Psoas muscle (tissue), 7 donors: ENCODE measurements at regions not wholly inside any gene's neighbourhood (a gene's known extent, or its start where the extent isn't known, plus 50 kb on each side); places are given as distances from the start of the nearest gene placed in this dataset.
"Not testable (repeated sequence)": the region's sequence is repeated elsewhere in the genome, so short reads cannot be mapped to it uniquely, and the experiment has no call there.

Experiments used
- ATAC-seq, 4 donors: fragments of 200-7000 bp; cut with Tn5 transposase; one replicate each; pipeline ENCODE4 v1.9.1; 2020; ENCODE audit warnings: moderate library complexity in 3 of 4, mild to moderate bottlenecking in 2 of 4
- DNase-seq, 2 donors: peaks; one replicate each; pipeline ENCODE4 v3.0.0-alpha.2; 2020
- H3K27ac ChIP-seq: fragments of 200-600 bp; one replicate; pipeline ENCODE4 v1.8.0; 2022
- H3K27me3 ChIP-seq, 3 donors: fragments of 200-600 bp in 1 of 3; one replicate each; pipeline versions ENCODE4 v1.6.1 to v1.8.0; 2013 to 2022; ENCODE audit warnings: low read length in 2 of 3, mild to moderate bottlenecking in 2 of 3, moderate library complexity in 1 of 3; ENCODE audit not compliant: insufficient read depth in 3 of 3
- H3K36me3 ChIP-seq, 2 donors: fragments of 200-600 bp in 1 of 2; one replicate each; pipeline versions ENCODE4 v1.6.1 to v1.8.0; 2013 to 2022; ENCODE audit warnings: low read depth in 1 of 2, mild to moderate bottlenecking in 1 of 2, moderate library complexity in 1 of 2; ENCODE audit not compliant: insufficient read depth in 1 of 2
- H3K4me1 ChIP-seq: fragments of 200-600 bp; one replicate; pipeline ENCODE4 v1.8.0; 2022
- H3K4me3 ChIP-seq: fragments of 200-600 bp; one replicate; pipeline ENCODE4 v1.8.0; 2022; ENCODE audit warnings: mild to moderate bottlenecking
- H3K9me3 ChIP-seq: fragments of 200-600 bp; one replicate; pipeline ENCODE4 v1.8.0; 2022
- WGBS, 3 donors: extraction: QIAGEN DNeasy Blood & Tissue Kit; methylation state at CpG; one replicate each; pipeline versions ENCODE4 v1.1.6 to v1.1.7; 2013; 5-methylcytosine and 5-hydroxymethylcytosine counted together
- intact Hi-C, 2 donors: fragments of 100-400 bp; cut with DNase I; formaldehyde crosslinking; loops; one replicate each; pipeline versions ENCODE4 v1.11.0 to v1.14.2; 2022
- TF ChIP-seq, protein P1 (sequence below): fragments of 200-600 bp; IDR thresholded peaks from one replicate; pipeline ENCODE4 v1.8.0; 2022; ENCODE audit warnings: antibody characterized with exemption
- donor health status: healthy with polysubstance abuse.
- donor health status: DM: no; HTN: no; CAD: no; lungs with moderate emphysema.
- donor health status: Bipolar disorder and iron deficiency.
- donor health status: healthy.
- donor health status: DM: yes; HTN: yes; CAD: no.
- donor health status: DM: no; HTN: no; CAD: no.
- donor health status: DM: yes; HTN: yes; CAD: no.

DNA sequence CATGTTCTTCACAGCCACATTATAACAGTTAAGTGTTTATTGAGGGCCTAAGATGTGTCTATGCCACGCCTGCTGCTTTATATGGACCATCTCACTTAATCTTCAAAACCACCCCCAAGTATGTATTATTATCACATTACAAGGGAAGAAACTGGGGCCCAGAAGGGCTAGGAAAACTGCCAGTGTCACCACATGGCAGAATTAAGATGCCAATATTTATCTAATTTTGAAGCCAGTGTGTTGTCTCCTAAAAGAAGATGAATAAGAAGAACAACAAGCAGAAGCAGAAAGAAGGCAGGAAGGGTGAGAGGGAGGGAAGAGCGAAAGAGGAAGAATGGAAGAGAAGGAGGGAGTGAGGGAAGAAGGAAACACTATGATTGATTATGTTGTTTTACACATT is 491.3 kb upstream of the IL12A start:
- Histone ChIP-seq H3K4me1 (no peaks in the 10 kb centered on the region), H3K4me3 (no peak overlapping the region), H3K27ac (no peak overlapping the region), H3K27me3 (no peaks in the 10 kb centered on the region), H3K9me3 (no peaks in the 10 kb centered on the region), H3K36me3 (no peaks in the 10 kb centered on the region)
- 50 to 83% (median 71%) methylated on average over 1 to 2 of the region's 2 CpGs for WGBS, 3 donors
- TF ChIP-seq, protein P1, sequence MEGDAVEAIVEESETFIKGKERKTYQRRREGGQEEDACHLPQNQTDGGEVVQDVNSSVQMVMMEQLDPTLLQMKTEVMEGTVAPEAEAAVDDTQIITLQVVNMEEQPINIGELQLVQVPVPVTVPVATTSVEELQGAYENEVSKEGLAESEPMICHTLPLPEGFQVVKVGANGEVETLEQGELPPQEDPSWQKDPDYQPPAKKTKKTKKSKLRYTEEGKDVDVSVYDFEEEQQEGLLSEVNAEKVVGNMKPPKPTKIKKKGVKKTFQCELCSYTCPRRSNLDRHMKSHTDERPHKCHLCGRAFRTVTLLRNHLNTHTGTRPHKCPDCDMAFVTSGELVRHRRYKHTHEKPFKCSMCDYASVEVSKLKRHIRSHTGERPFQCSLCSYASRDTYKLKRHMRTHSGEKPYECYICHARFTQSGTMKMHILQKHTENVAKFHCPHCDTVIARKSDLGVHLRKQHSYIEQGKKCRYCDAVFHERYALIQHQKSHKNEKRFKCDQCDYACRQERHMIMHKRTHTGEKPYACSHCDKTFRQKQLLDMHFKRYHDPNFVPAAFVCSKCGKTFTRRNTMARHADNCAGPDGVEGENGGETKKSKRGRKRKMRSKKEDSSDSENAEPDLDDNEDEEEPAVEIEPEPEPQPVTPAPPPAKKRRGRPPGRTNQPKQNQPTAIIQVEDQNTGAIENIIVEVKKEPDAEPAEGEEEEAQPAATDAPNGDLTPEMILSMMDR: no peak
- DNase-seq (no peak), ATAC-seq (no peak)
- intact Hi-C loops: no loop called here

DNA sequence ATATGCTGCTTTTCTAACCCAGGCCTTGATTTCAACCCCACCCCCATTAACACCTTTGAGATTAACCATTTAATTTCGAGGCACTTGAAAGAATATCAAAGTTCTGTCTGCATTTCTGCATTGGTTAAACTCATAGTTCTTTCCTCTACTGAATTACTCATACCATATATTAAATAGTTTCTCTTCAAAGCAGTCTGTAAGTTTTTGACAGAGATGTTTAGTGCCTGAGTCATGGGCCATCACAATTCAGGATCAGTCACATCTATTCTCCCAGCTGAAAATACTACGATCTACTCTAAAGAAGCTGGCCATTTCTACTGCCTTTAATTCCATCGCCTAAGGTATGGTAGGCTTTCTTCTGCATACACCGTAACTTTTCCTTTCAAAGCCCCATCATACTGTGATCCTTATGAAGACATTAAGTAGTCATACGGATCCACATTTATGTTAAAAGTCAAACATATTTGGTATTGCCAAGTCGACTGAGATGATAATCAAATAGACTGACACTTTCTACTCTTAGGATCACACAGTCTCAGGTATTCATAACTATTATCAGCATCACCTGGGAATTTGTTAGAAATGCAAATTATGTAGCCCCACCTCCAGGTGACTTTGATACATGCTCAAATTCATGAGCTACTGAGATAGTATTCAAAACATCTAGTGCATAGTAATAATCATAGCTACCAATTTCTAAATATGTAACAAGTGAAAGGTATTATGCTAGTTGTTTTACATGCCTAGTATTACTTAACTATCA is 489.4 kb upstream of the IL12A start:
- Histone ChIP-seq H3K4me1 (no peaks in the 10 kb centered on the region), H3K4me3 (no peak overlapping the region), H3K9me3 (no peaks in the 10 kb centered on the region), H3K27me3 (no peaks in the 10 kb centered on the region), H3K27ac (no peak overlapping the region), H3K36me3 (no peaks in the 10 kb centered on the region)
- intact Hi-C loops: no loop called here
- 73 to 74% (median 73%) methylated on average over 6 of the region's 6 CpGs for WGBS, 3 donors
- DNase-seq (no peak), ATAC-seq (no peak)
- TF ChIP-seq, protein P1: no peak

DNA sequence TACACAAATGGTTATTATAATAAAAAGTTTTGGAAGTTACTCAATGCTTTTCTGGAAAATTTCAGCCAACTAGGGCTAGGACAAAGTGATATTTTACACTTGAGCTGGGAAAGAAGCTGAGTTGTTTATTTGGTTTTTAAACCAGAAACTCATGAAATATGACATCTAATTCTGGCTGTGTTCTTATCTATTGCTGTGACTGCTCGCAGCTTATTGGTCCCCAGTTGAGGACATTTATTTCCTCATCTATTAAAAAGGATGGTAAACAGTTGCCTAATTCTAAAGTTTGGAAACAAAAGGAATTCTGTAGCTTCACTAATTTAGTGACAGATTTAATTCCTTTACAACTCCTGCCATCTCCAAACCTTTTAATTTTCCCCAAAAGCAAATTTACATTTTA is 487.6 kb upstream of the IL12A start:
- H3K4me1 ChIP-seq: no peaks in the 10 kb centered on the region
- whole genome bisulfite sequencing, 3 donors: 81 to 85% (median 82%) methylated on average over 1 of the region's 1 CpG
- ATAC-seq: no peak
- H3K4me3 ChIP-seq: no peak overlapping the region
- intact Hi-C loops: no loop called here
- DNase-seq: no peak
- no peak overlapping the region for H3K27ac ChIP-seq
- no peaks in the 10 kb centered on the region for H3K27me3 ChIP-seq
- H3K36me3 ChIP-seq: no peaks in the 10 kb centered on the region
- TF ChIP-seq, protein P1: no peak
- no peaks in the 10 kb centered on the region for H3K9me3 ChIP-seq

DNA sequence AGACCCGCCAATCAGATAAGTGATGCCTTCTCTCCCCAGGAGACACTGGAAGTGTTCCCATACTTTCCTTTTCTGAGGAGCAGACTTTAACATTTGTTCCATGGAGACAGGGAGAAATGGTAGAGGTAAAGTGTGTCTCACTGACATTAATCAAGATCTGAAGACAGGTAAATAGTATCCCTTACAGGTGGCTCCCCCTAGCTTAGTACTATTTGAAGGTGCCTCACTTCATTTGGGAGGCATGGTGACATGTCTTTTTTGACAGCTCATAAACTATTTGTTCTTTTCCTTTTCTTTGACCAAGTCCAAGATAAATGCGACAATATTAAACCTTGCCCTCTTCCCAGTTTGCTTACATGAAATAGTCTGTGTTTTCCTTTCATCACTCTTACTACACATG is 485.6 kb upstream of the IL12A start:
- 87 to 93% (median 88%) methylated on average over 2 of the region's 2 CpGs for WGBS, 3 donors
- no peaks in the 10 kb centered on the region for H3K27me3 ChIP-seq

DNA sequence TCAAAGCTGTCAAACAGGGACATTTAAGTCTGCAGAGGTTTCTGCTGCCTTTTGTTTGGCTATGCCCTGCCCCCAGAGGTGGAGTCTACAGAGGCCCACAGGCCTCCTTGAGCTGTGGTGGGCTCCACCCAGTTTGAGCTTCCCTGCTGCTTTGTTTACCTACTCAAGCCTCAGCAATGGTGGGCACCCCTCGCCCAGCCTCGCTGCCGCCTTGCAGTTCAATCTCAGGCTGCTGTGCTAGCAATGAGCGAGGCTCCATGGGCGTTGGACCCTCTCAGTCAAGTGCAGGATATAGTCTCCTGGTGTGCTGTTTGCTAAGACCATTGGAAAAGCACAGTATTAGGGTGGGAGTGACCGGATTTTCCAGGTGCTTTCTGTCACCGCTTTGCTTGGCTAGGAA is 477.6 kb upstream of the IL12A start:
- H3K4me3 ChIP-seq, ATAC-seq, H3K4me1 ChIP-seq, H3K9me3 ChIP-seq, H3K27me3 ChIP-seq, intact Hi-C loops, H3K36me3 ChIP-seq, DNase-seq, H3K27ac ChIP-seq: not testable (repeated sequence)
- WGBS, 3 donors: 85 to 93% (median 90%) methylated on average over 7 of the region's 7 CpGs

More for the DNA sequence above, 485.6 kb upstream of the IL12A start:
- Histone ChIP-seq H3K36me3 (no peaks in the 10 kb centered on the region), H3K9me3 (no peaks in the 10 kb centered on the region), H3K27ac (no peak overlapping the region), H3K4me3 (no peak overlapping the region), H3K4me1 (no peaks in the 10 kb centered on the region)
- DNase-seq: no peak
- intact Hi-C loops: no loop called here
- TF ChIP-seq, protein P1: no peak
- no peak for ATAC-seq
